Loucy (cell line): ENCODE measurements at regions not wholly inside any gene's neighbourhood (a gene's known extent, or its start where the extent isn't known, plus 50 kb on each side); places are given as distances from the start of the nearest gene placed in this dataset.

Experiments used
- H2AFZ ChIP-seq: fragments of 200-600 bp; sonication (generic); 2 replicates; pipeline ENCODE4 v1.6.0; 2016; ENCODE audit warnings: antibody characterized with exemption, mild to moderate bottlenecking, low read length, moderate library complexity
- H3F3A ChIP-seq: fragments of 200-600 bp; 2 replicates; pipeline ENCODE4 v1.6.0; 2016; ENCODE audit warnings: antibody characterized with exemption, low read depth, mild to moderate bottlenecking
- H3K27me3 ChIP-seq: fragments of 200-600 bp; sonication (generic); 2 replicates; pipeline ENCODE4 v1.6.1; 2014; ENCODE audit warnings: low read length, mild to moderate bottlenecking; ENCODE audit not compliant: insufficient read depth, poor library complexity, severe bottlenecking
- H3K36me3 ChIP-seq: fragments of 200-600 bp; sonication (generic); 2 replicates; pipeline ENCODE4 v1.6.1; 2016; ENCODE audit warnings: low read length; ENCODE audit not compliant: insufficient read depth
- H3K4me1 ChIP-seq: fragments of 200-600 bp; sonication (generic); 2 replicates; pipeline ENCODE4 v1.5.1; 2014; ENCODE audit warnings: low read length, mild to moderate bottlenecking; ENCODE audit not compliant: insufficient read depth, poor library complexity, severe bottlenecking
- H3K4me2 ChIP-seq: fragments of 200-600 bp; sonication (generic); 2 replicates; pipeline ENCODE4 v1.6.0; 2014; ENCODE audit warnings: antibody characterized with exemption, low read length, low read depth, mild to moderate bottlenecking; ENCODE audit not compliant: poor library complexity, severe bottlenecking
- H3K4me3 ChIP-seq: fragments of 200-600 bp; sonication (generic); 2 replicates; pipeline ENCODE4 v1.5.1; 2014; ENCODE audit warnings: low read length, mild to moderate bottlenecking, mixed read lengths; ENCODE audit not compliant: poor library complexity, severe bottlenecking
- H3K79me2 ChIP-seq: fragments of 200-600 bp; sonication (generic); 2 replicates; pipeline ENCODE4 v1.6.1; 2014; ENCODE audit warnings: low read length; ENCODE audit not compliant: insufficient read depth
- H3K9ac ChIP-seq: fragments of 200-600 bp; sonication (generic); 2 replicates; pipeline ENCODE4 v1.6.0; 2014; ENCODE audit warnings: mild to moderate bottlenecking, low read depth, low read length, moderate library complexity; ENCODE audit not compliant: poor library complexity, severe bottlenecking
- H3K9me2 ChIP-seq: fragments of 200-600 bp; sonication (generic); replicated peaks from 2 replicates; pipeline ENCODE4 v1.6.1; 2016; ENCODE audit warnings: low read depth, low read length, mixed read lengths
- H3K9me3 ChIP-seq: fragments of 200-600 bp; sonication (generic); 2 replicates; pipeline ENCODE4 v1.6.1; 2014; ENCODE audit warnings: mild to moderate bottlenecking, antibody characterized with exemption, low read length, low read depth; ENCODE audit not compliant: insufficient read depth
- H4K20me1 ChIP-seq: fragments of 200-600 bp; sonication (generic); 2 replicates; pipeline ENCODE4 v1.6.0; 2014; ENCODE audit warnings: antibody characterized with exemption, low read length, mild to moderate bottlenecking; ENCODE audit not compliant: insufficient read depth, poor library complexity, severe bottlenecking
- EZH2phosphoT487 ChIP-seq: fragments of 200-600 bp; IDR thresholded peaks from 2 replicates; pipeline ENCODE4 v1.6.1; 2018; ENCODE audit warnings: antibody characterized with exemption, mild to moderate bottlenecking, moderate library complexity, borderline replicate concordance
- TF ChIP-seq, protein P1 (sequence below): fragments of 200-600 bp; sonication (generic); conservative IDR thresholded peaks from 2 replicates; pipeline ENCODE4 v1.5.1; 2014; ENCODE audit warnings: mild to moderate bottlenecking, antibody characterized with exemption, low read length

GRCh38 chr4:30670206-30670605 is 50.0 kb upstream of the PCDH7 start:
- H3K9me3 ChIP-seq = no peaks in the 10 kb centered on the region
- H3K4me1 ChIP-seq = no peaks in the 10 kb centered on the region
- no peaks in the 10 kb centered on the region for H3K27me3 ChIP-seq
- TF ChIP-seq EZH2phosphoT487 = no peak
- TF ChIP-seq, protein P1, sequence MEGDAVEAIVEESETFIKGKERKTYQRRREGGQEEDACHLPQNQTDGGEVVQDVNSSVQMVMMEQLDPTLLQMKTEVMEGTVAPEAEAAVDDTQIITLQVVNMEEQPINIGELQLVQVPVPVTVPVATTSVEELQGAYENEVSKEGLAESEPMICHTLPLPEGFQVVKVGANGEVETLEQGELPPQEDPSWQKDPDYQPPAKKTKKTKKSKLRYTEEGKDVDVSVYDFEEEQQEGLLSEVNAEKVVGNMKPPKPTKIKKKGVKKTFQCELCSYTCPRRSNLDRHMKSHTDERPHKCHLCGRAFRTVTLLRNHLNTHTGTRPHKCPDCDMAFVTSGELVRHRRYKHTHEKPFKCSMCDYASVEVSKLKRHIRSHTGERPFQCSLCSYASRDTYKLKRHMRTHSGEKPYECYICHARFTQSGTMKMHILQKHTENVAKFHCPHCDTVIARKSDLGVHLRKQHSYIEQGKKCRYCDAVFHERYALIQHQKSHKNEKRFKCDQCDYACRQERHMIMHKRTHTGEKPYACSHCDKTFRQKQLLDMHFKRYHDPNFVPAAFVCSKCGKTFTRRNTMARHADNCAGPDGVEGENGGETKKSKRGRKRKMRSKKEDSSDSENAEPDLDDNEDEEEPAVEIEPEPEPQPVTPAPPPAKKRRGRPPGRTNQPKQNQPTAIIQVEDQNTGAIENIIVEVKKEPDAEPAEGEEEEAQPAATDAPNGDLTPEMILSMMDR = no peak
- H2AFZ ChIP-seq = no peak overlapping the region
- no peaks in the 10 kb centered on the region for H4K20me1 ChIP-seq
- no peaks in the 10 kb centered on the region for H3K79me2 ChIP-seq
- H3K9ac ChIP-seq = no peak overlapping the region
- no peaks in the 10 kb centered on the region for H3K36me3 ChIP-seq
- H3K4me2 ChIP-seq = no peak overlapping the region
- H3K4me3 ChIP-seq = no peak overlapping the region
- H3K9me2 ChIP-seq = no peaks in the 10 kb centered on the region
- no peaks in the 10 kb centered on the region for H3F3A ChIP-seq
